GM18868 (cell line): ENCODE measurements at regions not wholly inside any gene's neighbourhood (a gene's known extent, or its start where the extent isn't known, plus 50 kb on each side); places are given as distances from the start of the nearest gene placed in this dataset.

ENCODE experiments used
- ATAC-seq: cut with Tn5 transposase; IDR thresholded peaks from one replicate; pipeline ENCODE4 v1.9.1; 2021; ENCODE audit warnings: mild to moderate bottlenecking, moderate library complexity; ENCODE audit not compliant: unreplicated experiment

GRCh38 chr2:183607995-183608394 is 483.8 kb downstream of the NUP35 start:
- ATAC-seq: no peak

GRCh38 chr2:183608747-183609146 is 484.5 kb downstream of the NUP35 start:
- ATAC-seq: no peak

GRCh38 chr2:183610724-183611123 is 486.5 kb downstream of the NUP35 start:
- ATAC-seq: no peak

- no peak for ATAC-seq
Measured at GRCh38 chr2:183614799-183615435, 490.7 kb downstream of the NUP35 start.

GRCh38 chr2:183623227-183623626 is 499.0 kb downstream of the NUP35 start:
- ATAC-seq: no peak

- ATAC-seq: no peak
Measured at GRCh38 chr2:183630964-183631363, 506.7 kb downstream of the NUP35 start.

- no peak for ATAC-seq
Measured at GRCh38 chr2:183656121-183656520, 531.9 kb downstream of the NUP35 start.

GRCh38 chr2:183665425-183665824 is 541.2 kb downstream of the NUP35 start:
- ATAC-seq: no peak

GRCh38 chr2:183666031-183666430 is 541.8 kb downstream of the NUP35 start:
- no peak for ATAC-seq

GRCh38 chr2:183671233-183671632 is 547.0 kb downstream of the NUP35 start:
- ATAC-seq: no peak

GRCh38 chr2:183678908-183679307 is 554.7 kb downstream of the NUP35 start:
- ATAC-seq: no peak

GRCh38 chr2:183680573-183680972 is 556.3 kb downstream of the NUP35 start:
- ATAC-seq: no peak

- ATAC-seq: no peak
Measured at GRCh38 chr2:183684686-183685085, 560.4 kb downstream of the NUP35 start.

- ATAC-seq: no peak
Measured at GRCh38 chr2:183696028-183696427, 571.8 kb downstream of the NUP35 start.

GRCh38 chr2:183709829-183710228 is 585.6 kb downstream of the NUP35 start:
- ATAC-seq: no peak

- ATAC-seq: no peak
Measured at GRCh38 chr2:183718246-183718645, 594.0 kb downstream of the NUP35 start.

- no peak for ATAC-seq
Measured at GRCh38 chr2:183723278-183723677, 599.0 kb downstream of the NUP35 start.

GRCh38 chr2:183729380-183729779 is 605.1 kb downstream of the NUP35 start:
- no peak for ATAC-seq

- no peak for ATAC-seq
Measured at GRCh38 chr2:183740241-183740640, 616.0 kb downstream of the NUP35 start.

- no peak for ATAC-seq
Measured at GRCh38 chr2:183752571-183752970, 628.3 kb downstream of the NUP35 start.

- ATAC-seq: no peak
Measured at GRCh38 chr2:183759033-183759432, 634.8 kb downstream of the NUP35 start.

GRCh38 chr2:183773775-183774174 is 649.5 kb downstream of the NUP35 start:
- ATAC-seq: no peak

GRCh38 chr2:183780072-183780471 is 655.8 kb downstream of the NUP35 start:
- no peak for ATAC-seq
